GM23248 (cell line): ENCODE measurements at regions not wholly inside any gene's neighbourhood (a gene's known extent, or its start where the extent isn't known, plus 50 kb on each side); places are given as distances from the start of the nearest gene placed in this dataset.

Experiments used
- EZH2 ChIP-seq: fragments of 200-600 bp; sonication (generic); IDR thresholded peaks from 2 replicates; pipeline ENCODE4 v1.6.1; 2018; ENCODE audit warnings: antibody characterized with exemption, mild to moderate bottlenecking; ENCODE audit not compliant: insufficient read depth, poor library complexity, severe bottlenecking
- EZH2phosphoT487 ChIP-seq: fragments of 200-600 bp; sonication (generic); IDR thresholded peaks from 2 replicates; pipeline ENCODE4 v1.6.1; 2018; ENCODE audit warnings: antibody characterized with exemption, moderate library complexity, mild to moderate bottlenecking, low read depth; ENCODE audit not compliant: insufficient read depth

DNA sequence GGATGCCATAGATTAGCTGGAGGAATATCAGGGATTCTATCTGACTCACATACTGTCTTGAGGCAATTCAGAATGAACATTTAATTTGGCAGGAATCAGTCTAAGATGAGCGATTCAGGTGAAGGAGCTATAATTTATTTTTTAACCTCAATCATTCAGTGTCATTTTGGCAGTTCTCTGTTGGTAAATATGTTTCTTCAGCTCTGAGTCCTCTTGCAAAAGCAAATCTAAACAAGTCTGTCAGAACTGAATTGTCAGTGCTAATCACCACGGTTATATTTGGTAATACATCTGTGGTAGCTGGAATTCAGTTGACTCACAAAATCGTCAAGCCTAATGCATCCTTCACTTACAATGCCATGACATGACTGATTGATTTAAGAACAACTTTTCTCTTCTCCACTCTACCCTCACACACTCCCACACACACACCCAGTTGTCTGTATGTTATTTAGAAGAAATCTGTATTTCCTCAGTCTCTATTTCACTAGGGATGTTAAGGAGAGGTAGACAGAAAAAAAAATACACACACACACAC is 516.6 kb upstream of the NXPH2 start:
- no peak for TF ChIP-seq EZH2
- TF ChIP-seq EZH2phosphoT487: no peak
